ENCODE measurements at regions not wholly inside any gene's neighbourhood (a gene's known extent, or its start where the extent isn't known, plus 50 kb on each side); places are given as distances from the start of the nearest gene placed in this dataset.

- TF ChIP-seq CTCF (IDR thresholded peaks at IDR 0.05; ENCODE audit: insufficient read depth, low read length, poor library complexity, severe bottlenecking) (no peak), EZH2phosphoT487 (conservative IDR thresholded peaks at IDR 0.05; ENCODE audit: low read length) (no peak)
Observed at GRCh38 chr22:48263431-48263765, 1500.9 kb downstream of the TBC1D22A start.
